KOPT-K1 (cell line): ENCODE measurements at regions not wholly inside any gene's neighbourhood (a gene's known extent, or its start where the extent isn't known, plus 50 kb on each side); places are given as distances from the start of the nearest gene placed in this dataset.

Source experiments
- H3K27ac ChIP-seq: fragments of 200-600 bp; sonication (generic); 2 replicates; pipeline ENCODE4 v1.5.1; 2016; ENCODE audit warnings: antibody characterized with exemption, mild to moderate bottlenecking, low read depth, low read length; ENCODE audit not compliant: poor library complexity, severe bottlenecking
- H3K36me3 ChIP-seq: fragments of 200-600 bp; sonication (generic); 2 replicates; pipeline ENCODE4 v1.5.1; 2017; ENCODE audit warnings: antibody characterized with exemption, mild to moderate bottlenecking, low read length, moderate library complexity; ENCODE audit not compliant: insufficient read depth
- H3K9me3 ChIP-seq: fragments of 200-600 bp; sonication (generic); 2 replicates; pipeline ENCODE4 v1.5.1; 2017; ENCODE audit warnings: antibody characterized with exemption, low read length, mild to moderate bottlenecking; ENCODE audit not compliant: insufficient read depth, poor library complexity, severe bottlenecking

GRCh38 chr6:67664942-67665341, 970.1 kb upstream of the ADGRB3 start:
- H3K36me3 ChIP-seq, result no peaks in the 10 kb centered on the region
- no peak overlapping the region for H3K27ac ChIP-seq
- H3K9me3 ChIP-seq, result no peaks in the 10 kb centered on the region

- Histone ChIP-seq H3K27ac (no peak overlapping the region), H3K9me3 (no peaks in the 10 kb centered on the region), H3K36me3 (no peaks in the 10 kb centered on the region)
Observed at GRCh38 chr6:67663105-67663895, 971.8 kb upstream of the ADGRB3 start.

GRCh38 chr6:67653561-67653960, 981.5 kb upstream of the ADGRB3 start:
- H3K9me3 ChIP-seq, result no peaks in the 10 kb centered on the region
- no peaks in the 10 kb centered on the region for H3K36me3 ChIP-seq
- H3K27ac ChIP-seq, result no peak overlapping the region

- Histone ChIP-seq H3K9me3 (no peaks in the 10 kb centered on the region), H3K36me3 (no peaks in the 10 kb centered on the region), H3K27ac (no peak overlapping the region)
Observed at GRCh38 chr6:67646550-67646949, 988.5 kb upstream of the ADGRB3 start.

GRCh38 chr6:67643281-67643680, 991.8 kb upstream of the ADGRB3 start:
- H3K36me3 ChIP-seq, result no peaks in the 10 kb centered on the region
- no peak overlapping the region for H3K27ac ChIP-seq
- no peaks in the 10 kb centered on the region for H3K9me3 ChIP-seq

GRCh38 chr6:67642582-67642981, 992.5 kb upstream of the ADGRB3 start:
- Histone ChIP-seq H3K9me3 (no peaks in the 10 kb centered on the region), H3K27ac (no peak overlapping the region), H3K36me3 (no peaks in the 10 kb centered on the region)

- no peaks in the 10 kb centered on the region for H3K36me3 ChIP-seq
- no peaks in the 10 kb centered on the region for H3K9me3 ChIP-seq
- no peak overlapping the region for H3K27ac ChIP-seq
Observed at GRCh38 chr6:67640484-67640883, 994.6 kb upstream of the ADGRB3 start.

GRCh38 chr6:67639161-67639560, 995.9 kb upstream of the ADGRB3 start:
- H3K27ac ChIP-seq, result no peak overlapping the region
- H3K36me3 ChIP-seq, result no peaks in the 10 kb centered on the region
- H3K9me3 ChIP-seq, result peaks cover 4% of the 10 kb centered on the region

GRCh38 chr6:67634199-67634598, 1000.9 kb upstream of the ADGRB3 start:
- Histone ChIP-seq H3K36me3 (no peaks in the 10 kb centered on the region), H3K27ac (no peak overlapping the region), H3K9me3 (peaks cover 4% of the 10 kb centered on the region)

- Histone ChIP-seq H3K27ac (no peak overlapping the region), H3K9me3 (peaks cover 4% of the 10 kb centered on the region), H3K36me3 (no peaks in the 10 kb centered on the region)
Observed at GRCh38 chr6:67633058-67633457, 1002.0 kb upstream of the ADGRB3 start.

GRCh38 chr6:67630146-67630545, 1004.9 kb upstream of the ADGRB3 start:
- H3K9me3 ChIP-seq, result peaks cover 4% of the 10 kb centered on the region
- H3K27ac ChIP-seq, result no peak overlapping the region
- H3K36me3 ChIP-seq, result no peaks in the 10 kb centered on the region

GRCh38 chr6:67629258-67629657, 1005.8 kb upstream of the ADGRB3 start:
- no peaks in the 10 kb centered on the region for H3K36me3 ChIP-seq
- H3K27ac ChIP-seq, result no peak overlapping the region
- H3K9me3 ChIP-seq, result peaks cover under 1% of the 10 kb centered on the region

GRCh38 chr6:67615796-67616195, 1019.3 kb upstream of the ADGRB3 start:
- no peak overlapping the region for H3K27ac ChIP-seq
- no peaks in the 10 kb centered on the region for H3K9me3 ChIP-seq
- H3K36me3 ChIP-seq, result no peaks in the 10 kb centered on the region

- Histone ChIP-seq H3K9me3 (no peaks in the 10 kb centered on the region), H3K36me3 (no peaks in the 10 kb centered on the region), H3K27ac (no peak overlapping the region)
Observed at GRCh38 chr6:67608099-67608749, 1026.9 kb upstream of the ADGRB3 start.

GRCh38 chr6:67606906-67607828, 1027.9 kb upstream of the ADGRB3 start:
- no peaks in the 10 kb centered on the region for H3K36me3 ChIP-seq
- no peaks in the 10 kb centered on the region for H3K9me3 ChIP-seq
- no peak overlapping the region for H3K27ac ChIP-seq
